PFSK-1 (cell line): ENCODE measurements at regions not wholly inside any gene's neighbourhood (a gene's known extent, or its start where the extent isn't known, plus 50 kb on each side); places are given as distances from the start of the nearest gene placed in this dataset.

Source experiments
- FOXP2 ChIP-seq: optimal IDR thresholded peaks from 2 replicates; pipeline ENCODE3; 2011; ENCODE audit warnings: borderline replicate concordance, control low read depth, inconsistent platforms; ENCODE audit not compliant: insufficient read depth; ENCODE audit errors: extremely low read length, extremely low read depth
- POLR2AphosphoS5 ChIP-seq: IDR thresholded peaks from 2 replicates; pipeline ENCODE4 v1.6.1; 2012; ENCODE audit warnings: low read depth, mild to moderate bottlenecking, control low read depth, low read length, moderate library complexity
- REST ChIP-seq, 2 experiments: IDR thresholded peaks; 2 replicates each; pipeline versions ENCODE4 v1.6.1 to v1.8.0; 2011 to 2012; ENCODE audit warnings: low read depth in 2 of 2, low read length in 2 of 2, control low read depth in 1 of 2, inconsistent platforms in 1 of 2, mild to moderate bottlenecking in 1 of 2, moderate library complexity in 1 of 2; ENCODE audit not compliant: insufficient read depth in 1 of 2
- SIN3A ChIP-seq: IDR thresholded peaks from 2 replicates; pipeline ENCODE4 v1.6.1; 2012; ENCODE audit warnings: mild to moderate bottlenecking, low read length, moderate library complexity, borderline replicate concordance; ENCODE audit not compliant: insufficient read depth
- TAF1 ChIP-seq: IDR thresholded peaks from 2 replicates; pipeline ENCODE4 v1.6.1; 2012; ENCODE audit warnings: low read length, control low read depth, borderline replicate concordance; ENCODE audit not compliant: insufficient read depth

- TF ChIP-seq REST (IDR thresholded peaks at IDR 0.05; ENCODE audit: insufficient read depth in 1 of 2, low read depth in 2 of 2, low read length in 2 of 2) (no peak), TAF1 (no peak), POLR2AphosphoS5 (no peak), SIN3A (no peak), FOXP2 (no peak)
These were observed 442.7 kb upstream of the MEIS1 start for GRCh38 chr2:65992198-65992554.
